IMR-90 (cell line): ENCODE measurements at regions not wholly inside any gene's neighbourhood (a gene's known extent, or its start where the extent isn't known, plus 50 kb on each side); places are given as distances from the start of the nearest gene placed in this dataset.

Experiments
- ATAC-seq: fragments of 200-7000 bp; cut with Tn5 transposase; 2 replicates; pipeline ENCODE4 v1.9.1; 2020; ENCODE audit warnings: low read depth, mild to moderate bottlenecking, moderate library complexity
- BruUV-seq: library from RNA; stranded (reverse); fragments of 400-500 nt; replicated peaks from 2 replicates; lab custom pipeline; 2021; lab: Mats Ljungman, UMichigan
- CTCF ChIA-PET: fragments of 300-600 bp; formaldehyde crosslinking; extraction: SDS; loops from one replicate; lab custom pipeline; 2021; ENCODE audit warnings: antibody characterized with exemption; lab: Yijun Ruan, JAX
- POLR2A ChIA-PET: fragments of 300-600 bp; sonication (Branson Sonifier 250); formaldehyde crosslinking; loops from one replicate; lab custom pipeline; 2022; ENCODE audit warnings: antibody characterized with exemption; ENCODE audit not compliant: unreplicated experiment; lab: Charles Lee
- DNase-seq: peaks from one replicate; pipeline ENCODE4 v3.0.0; 2013
- H2AFZ ChIP-seq: replicated peaks from 2 replicates; pipeline ENCODE3; 2013; ENCODE audit warnings: low read length, mild to moderate bottlenecking; ENCODE audit not compliant: poor library complexity
- H2AK5ac ChIP-seq: 2 replicates; pipeline ENCODE4 v1.6.1; 2013; ENCODE audit warnings: low read depth, low read length, inconsistent platforms
- H2AK9ac ChIP-seq: replicated peaks from 2 replicates; pipeline ENCODE3; 2013; ENCODE audit warnings: mild to moderate bottlenecking, low read depth, low read length, moderate library complexity; ENCODE audit not compliant: poor library complexity
- H2BK120ac ChIP-seq: 2 replicates; pipeline ENCODE4 v1.6.1; 2013; ENCODE audit warnings: low read depth, low read length, inconsistent platforms
- H2BK15ac ChIP-seq: 3 replicates; pipeline ENCODE4 v1.6.1; 2013; ENCODE audit warnings: low read depth, low read length, inconsistent platforms
- H2BK20ac ChIP-seq: 2 replicates; pipeline ENCODE4 v1.6.1; 2013; ENCODE audit warnings: low read depth, mild to moderate bottlenecking, inconsistent platforms, low read length, moderate library complexity
- H2BK5ac ChIP-seq: 2 replicates; pipeline ENCODE4 v1.6.1; 2013; ENCODE audit warnings: mild to moderate bottlenecking, low read depth, low read length, inconsistent platforms; ENCODE audit not compliant: poor library complexity, severe bottlenecking
- H3K14ac ChIP-seq: replicated peaks from 2 replicates; pipeline ENCODE4 v1.6.1; 2013; ENCODE audit warnings: low read depth, low read length, inconsistent platforms
- H3K18ac ChIP-seq: 2 replicates; pipeline ENCODE4 v1.6.1; 2013; ENCODE audit warnings: low read depth, low read length, control low read depth
- H3K23ac ChIP-seq: 2 replicates; pipeline ENCODE4 v1.6.1; 2013; ENCODE audit warnings: low read depth, low read length, inconsistent platforms
- H3K27ac ChIP-seq: 2 replicates; pipeline ENCODE4 v1.5.1; 2013; ENCODE audit warnings: mild to moderate bottlenecking, control low read depth, low read length; ENCODE audit not compliant: insufficient read depth
- H3K27me3 ChIP-seq: 2 replicates; pipeline ENCODE4 v1.6.1; 2013; ENCODE audit warnings: low read length; ENCODE audit not compliant: control insufficient read depth, insufficient read depth
- H3K36me3 ChIP-seq: 2 replicates; pipeline ENCODE4 v1.6.1; 2013; ENCODE audit warnings: low read length, mixed read lengths; ENCODE audit not compliant: control insufficient read depth, insufficient read depth
- H3K4ac ChIP-seq: 2 replicates; pipeline ENCODE4 v1.6.1; 2013; ENCODE audit warnings: low read depth, low read length, inconsistent platforms
- H3K4me1 ChIP-seq: 2 replicates; pipeline ENCODE4 v1.6.1; 2013; ENCODE audit warnings: low read length, mixed read lengths; ENCODE audit not compliant: control insufficient read depth, insufficient read depth
- H3K4me2 ChIP-seq: 2 replicates; pipeline ENCODE4 v1.6.1; 2013; ENCODE audit warnings: low read depth, mild to moderate bottlenecking, control low read depth, low read length, moderate library complexity
- H3K4me3 ChIP-seq: 2 replicates; pipeline ENCODE4 v1.5.1; 2013; ENCODE audit warnings: low read depth, mild to moderate bottlenecking, control low read depth, low read length, moderate library complexity; ENCODE audit not compliant: insufficient read depth
- H3K56ac ChIP-seq: 2 replicates; pipeline ENCODE4 v1.6.1; 2013; ENCODE audit warnings: low read length, inconsistent platforms; ENCODE audit not compliant: insufficient read depth; ENCODE audit errors: extremely low read depth
- H3K79me1 ChIP-seq, 2 experiments: 2 replicates each; pipeline ENCODE4 v1.6.1; 2013; ENCODE audit warnings: low read length in 2 of 2, inconsistent platforms in 1 of 2, low read depth in 1 of 2
- H3K9ac ChIP-seq: 2 replicates; pipeline ENCODE4 v1.6.1; 2013; ENCODE audit warnings: low read depth, low read length, control low read depth
- H3K9me1 ChIP-seq: 2 replicates; pipeline ENCODE4 v1.6.1; 2013; ENCODE audit warnings: low read length, inconsistent platforms; ENCODE audit not compliant: insufficient read depth
- H3K9me3 ChIP-seq: 2 replicates; pipeline ENCODE4 v1.6.1; 2013; ENCODE audit warnings: low read length; ENCODE audit not compliant: control insufficient read depth, insufficient read depth
- H4K20me1 ChIP-seq: 2 replicates; pipeline ENCODE4 v1.6.1; 2013; ENCODE audit warnings: low read length, inconsistent platforms; ENCODE audit not compliant: insufficient read depth
- H4K5ac ChIP-seq: 2 replicates; pipeline ENCODE4 v1.6.1; 2013; ENCODE audit warnings: mild to moderate bottlenecking, low read depth, low read length, control low read depth
- H4K8ac ChIP-seq, 2 experiments: 2 replicates each; pipeline ENCODE4 v1.6.1; 2013; ENCODE audit warnings: low read depth in 2 of 2, low read length in 2 of 2, control low read depth in 1 of 2, inconsistent platforms in 1 of 2
- H4K91ac ChIP-seq: 2 replicates; pipeline ENCODE4 v1.6.1; 2013; ENCODE audit warnings: low read depth, low read length, inconsistent platforms; ENCODE audit not compliant: insufficient read depth
- BHLHE40 ChIP-seq: fragments of 150-350 bp; IDR thresholded peaks from 2 replicates; pipeline ENCODE4 v1.6.1; 2016; ENCODE audit warnings: mild to moderate bottlenecking, low read depth, low read length
- CEBPB ChIP-seq: IDR thresholded peaks from 2 replicates; pipeline ENCODE4 v1.6.1; 2012; ENCODE audit warnings: low read depth, low read length, improper control_type of control experiment
- CHD1 ChIP-seq: IDR thresholded peaks from 2 replicates; pipeline ENCODE4 v1.6.1; 2012; ENCODE audit warnings: low read depth, low read length, improper control_type of control experiment
- FOS ChIP-seq: fragments of 150-350 bp; IDR thresholded peaks from 2 replicates; pipeline ENCODE4 v1.6.1; 2016; ENCODE audit warnings: low read depth, low read length
- MAFK ChIP-seq: IDR thresholded peaks from 2 replicates; pipeline ENCODE4 v1.6.1; 2012; ENCODE audit warnings: low read depth, low read length, improper control_type of control experiment
- MAZ ChIP-seq: IDR thresholded peaks from 2 replicates; pipeline ENCODE4 v1.6.1; 2012; ENCODE audit warnings: low read depth, mild to moderate bottlenecking, low read length, improper control_type of control experiment, moderate library complexity, borderline replicate concordance
- MXI1 ChIP-seq: IDR thresholded peaks from 2 replicates; pipeline ENCODE4 v1.6.1; 2012; ENCODE audit warnings: low read depth, mild to moderate bottlenecking, low read length, moderate library complexity, borderline replicate concordance
- NFE2L2 ChIP-seq: fragments of 150-350 bp; IDR thresholded peaks from 2 replicates; pipeline ENCODE4 v1.6.1; 2016; ENCODE audit warnings: low read depth, mild to moderate bottlenecking, low read length
- POLR2A ChIP-seq: IDR thresholded peaks from 2 replicates; pipeline ENCODE4 v1.6.1; 2012; ENCODE audit warnings: mild to moderate bottlenecking, low read depth, low read length
- RAD21 ChIP-seq: IDR thresholded peaks from 2 replicates; pipeline ENCODE4 v1.6.1; 2012; ENCODE audit warnings: low read length, improper control_type of control experiment
- RCOR1 ChIP-seq: IDR thresholded peaks from 2 replicates; pipeline ENCODE4 v1.6.1; 2012; ENCODE audit warnings: mild to moderate bottlenecking, low read length, improper control_type of control experiment; ENCODE audit not compliant: insufficient replicate concordance
- RFX5 ChIP-seq: IDR thresholded peaks from 2 replicates; pipeline ENCODE4 v1.8.0; 2012; ENCODE audit warnings: low read depth, mild to moderate bottlenecking, low read length, moderate library complexity
- SMC3 ChIP-seq: fragments of 150-350 bp; IDR thresholded peaks from 2 replicates; pipeline ENCODE4 v1.6.1; 2016; ENCODE audit warnings: low read depth, mild to moderate bottlenecking, antibody characterized with exemption, low read length, moderate library complexity
- WGBS, 2 experiments: methylation state at CpG; one replicate each; pipeline versions ENCODE4 v1.1.5 to v1.1.7; 2013; ENCODE audit warnings: missing lambda C conversion rate in 2 of 2; ENCODE audit not compliant: insufficient read length in 1 of 2; ENCODE audit errors: extremely low coverage in 2 of 2; 5-methylcytosine and 5-hydroxymethylcytosine counted together
- dilution Hi-C: fragments of 300-500 bp; cut with HindIII; formaldehyde crosslinking; loops from one replicate; pipeline ENCODE4 v1.14.3; 2018; ENCODE audit warnings: low sequenced_read_pairs; ENCODE audit not compliant: unreplicated experiment
- in situ Hi-C: fragments of 300-500 bp; cut with MboI; formaldehyde crosslinking; loops from 3 replicates; pipeline ENCODE4 v1.14.3; 2019; ENCODE audit warnings: low sequenced_read_pairs, inconsistent platforms, mixed read lengths
- intact Hi-C: fragments of 100-400 bp; cut with micrococcal nuclease; formaldehyde crosslinking; loops from 2 replicates; pipeline ENCODE4 v1.10.0; 2022
- TF ChIP-seq, protein P1 (sequence below): fragments of 150-350 bp; IDR thresholded peaks from 2 replicates; pipeline ENCODE4 v1.6.1; 2017; ENCODE audit warnings: mild to moderate bottlenecking, antibody characterized with exemption, low read length, low read depth
- TF ChIP-seq, protein P2 (sequence below): conservative IDR thresholded peaks from 2 replicates; pipeline ENCODE4 v1.5.1; 2012; ENCODE audit warnings: mild to moderate bottlenecking, low read depth, low read length, improper control_type of control experiment
- TF ChIP-seq, protein P3 (sequence below): fragments of 150-350 bp; IDR thresholded peaks from 2 replicates; pipeline ENCODE4 v1.6.1; 2016; ENCODE audit warnings: low read depth, mild to moderate bottlenecking, low read length, moderate library complexity, borderline replicate concordance

DNA sequence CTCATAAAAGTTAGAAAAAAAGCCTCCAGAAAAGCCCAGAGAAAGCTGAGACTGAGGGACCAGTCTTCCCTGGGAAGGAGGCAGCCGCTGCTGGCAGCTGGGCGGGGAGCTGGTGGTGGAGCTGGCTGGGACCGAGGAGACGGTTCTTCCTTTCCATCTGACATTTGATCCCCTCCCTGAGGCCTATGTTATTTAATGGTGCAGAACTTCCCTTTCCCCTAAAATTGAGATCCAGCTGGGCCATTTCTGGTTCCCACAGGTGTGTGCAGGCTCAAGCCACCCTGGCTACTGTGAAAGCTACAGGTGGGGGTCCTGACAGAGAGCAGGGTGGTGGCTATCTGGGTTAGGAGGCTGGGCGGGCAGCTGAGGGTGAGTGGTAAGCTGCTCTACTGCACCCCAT is 81.5 kb upstream of the FZD7 start:
- dilution Hi-C loops = no loop called here
- intact Hi-C loops = no loop called here
- Histone ChIP-seq H2AFZ (no peak overlapping the region), H4K91ac (no peak overlapping the region), H3K4me2 (no peak overlapping the region), H3K79me1 (no peaks in the 10 kb centered on the region), H4K8ac (no peak overlapping the region), H3K9me3 (no peaks in the 10 kb centered on the region), H2BK120ac (no peak overlapping the region), H3K9ac (no peak overlapping the region), H3K23ac (no peak overlapping the region), H4K5ac (no peak overlapping the region), H2AK9ac (no peak overlapping the region), H3K9me1 (no peaks in the 10 kb centered on the region), H3K18ac (no peak overlapping the region), H2BK20ac (no peak overlapping the region), H3K4me3 (no peak overlapping the region), H4K20me1 (no peaks in the 10 kb centered on the region), H3K27ac (no peak overlapping the region), H2BK15ac (no peak overlapping the region), H3K27me3 (peaks cover 4% of the 10 kb centered on the region; the same call in 1 of the 2 replicates), H3K14ac (no peak overlapping the region), H2BK5ac (no peak overlapping the region), H3K4ac (no peak overlapping the region), H3K4me1 (peaks cover 6% of the 10 kb centered on the region), H2AK5ac (no peak overlapping the region), H3K56ac (no peak overlapping the region), H3K36me3 (no peaks in the 10 kb centered on the region)
- TF ChIP-seq, protein P1, sequence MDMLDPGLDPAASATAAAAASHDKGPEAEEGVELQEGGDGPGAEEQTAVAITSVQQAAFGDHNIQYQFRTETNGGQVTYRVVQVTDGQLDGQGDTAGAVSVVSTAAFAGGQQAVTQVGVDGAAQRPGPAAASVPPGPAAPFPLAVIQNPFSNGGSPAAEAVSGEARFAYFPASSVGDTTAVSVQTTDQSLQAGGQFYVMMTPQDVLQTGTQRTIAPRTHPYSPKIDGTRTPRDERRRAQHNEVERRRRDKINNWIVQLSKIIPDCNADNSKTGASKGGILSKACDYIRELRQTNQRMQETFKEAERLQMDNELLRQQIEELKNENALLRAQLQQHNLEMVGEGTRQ = no peak
- TF ChIP-seq SMC3 (no peak), RCOR1 (no peak), POLR2A (no peak), CEBPB (no peak), FOS (no peak), RFX5 (no peak), BHLHE40 (no peak), RAD21 (no peak), CHD1 (no peak), MAZ (no peak), MXI1 (no peak), NFE2L2 (no peak), MAFK (no peak)
- TF ChIP-seq, protein P2, sequence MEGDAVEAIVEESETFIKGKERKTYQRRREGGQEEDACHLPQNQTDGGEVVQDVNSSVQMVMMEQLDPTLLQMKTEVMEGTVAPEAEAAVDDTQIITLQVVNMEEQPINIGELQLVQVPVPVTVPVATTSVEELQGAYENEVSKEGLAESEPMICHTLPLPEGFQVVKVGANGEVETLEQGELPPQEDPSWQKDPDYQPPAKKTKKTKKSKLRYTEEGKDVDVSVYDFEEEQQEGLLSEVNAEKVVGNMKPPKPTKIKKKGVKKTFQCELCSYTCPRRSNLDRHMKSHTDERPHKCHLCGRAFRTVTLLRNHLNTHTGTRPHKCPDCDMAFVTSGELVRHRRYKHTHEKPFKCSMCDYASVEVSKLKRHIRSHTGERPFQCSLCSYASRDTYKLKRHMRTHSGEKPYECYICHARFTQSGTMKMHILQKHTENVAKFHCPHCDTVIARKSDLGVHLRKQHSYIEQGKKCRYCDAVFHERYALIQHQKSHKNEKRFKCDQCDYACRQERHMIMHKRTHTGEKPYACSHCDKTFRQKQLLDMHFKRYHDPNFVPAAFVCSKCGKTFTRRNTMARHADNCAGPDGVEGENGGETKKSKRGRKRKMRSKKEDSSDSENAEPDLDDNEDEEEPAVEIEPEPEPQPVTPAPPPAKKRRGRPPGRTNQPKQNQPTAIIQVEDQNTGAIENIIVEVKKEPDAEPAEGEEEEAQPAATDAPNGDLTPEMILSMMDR = no peak
- TF ChIP-seq, protein P3, sequence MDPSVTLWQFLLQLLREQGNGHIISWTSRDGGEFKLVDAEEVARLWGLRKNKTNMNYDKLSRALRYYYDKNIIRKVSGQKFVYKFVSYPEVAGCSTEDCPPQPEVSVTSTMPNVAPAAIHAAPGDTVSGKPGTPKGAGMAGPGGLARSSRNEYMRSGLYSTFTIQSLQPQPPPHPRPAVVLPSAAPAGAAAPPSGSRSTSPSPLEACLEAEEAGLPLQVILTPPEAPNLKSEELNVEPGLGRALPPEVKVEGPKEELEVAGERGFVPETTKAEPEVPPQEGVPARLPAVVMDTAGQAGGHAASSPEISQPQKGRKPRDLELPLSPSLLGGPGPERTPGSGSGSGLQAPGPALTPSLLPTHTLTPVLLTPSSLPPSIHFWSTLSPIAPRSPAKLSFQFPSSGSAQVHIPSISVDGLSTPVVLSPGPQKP = no peak
- in situ Hi-C loops = no loop called here
- WGBS, 2 experiments = no CpG with 5 or more reads among the region's 5 CpGs
- ChIA-PET CTCF (interaction anchor here (0.6 kb wide), 1 partner anchor 98 kb away, joined by 3 read pairs; no protein-coding TSS in a partner anchor), POLR2A (no interaction called here)
- BruUV-seq = no TSS peak
- ATAC-seq (no peak), DNase-seq (no peak)
